ENCODE measurements at regions not wholly inside any gene's neighbourhood (a gene's known extent, or its start where the extent isn't known, plus 50 kb on each side); places are given as distances from the start of the nearest gene placed in this dataset.

DNA sequence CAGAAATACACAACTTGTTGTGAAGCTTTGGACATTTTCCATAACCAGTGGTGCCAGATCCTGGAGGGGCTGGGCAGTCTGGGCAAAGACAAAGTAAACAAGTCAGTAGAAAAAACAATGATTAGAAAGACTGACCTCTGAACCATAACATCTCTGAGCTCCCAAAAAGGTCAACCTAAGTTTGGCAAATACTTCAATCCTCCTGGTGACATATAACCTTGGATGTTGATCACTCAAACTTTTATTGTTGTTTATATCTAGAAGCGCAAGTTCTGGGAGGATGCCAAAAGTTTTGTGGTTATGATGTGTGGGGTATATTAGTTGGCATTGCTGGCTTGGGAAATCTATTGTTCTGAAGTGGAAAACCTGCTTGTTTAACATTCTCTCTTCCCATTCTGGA lies 257.7 kb downstream of the DIPK2A start:
- Histone ChIP-seq H3F3A (ENCODE audit: insufficient read depth, low read length, poor library complexity, severe bottlenecking) (no peaks in the 10 kb centered on the region), H4K20me1 (ENCODE audit: insufficient read depth) (no peaks in the 10 kb centered on the region), H2AFZ (ENCODE audit: low read depth, low read length) (no peak overlapping the region), H3K27me3 (ENCODE audit: insufficient read depth, low read depth, low read length) (no peaks in the 10 kb centered on the region), H3K9me2 (ENCODE audit: insufficient read depth, low read length) (no peaks in the 10 kb centered on the region), H3K9ac (ENCODE audit: low read length) (no peak overlapping the region), H3K4me3 (ENCODE audit: low read length) (no peak overlapping the region), H3K36me3 (ENCODE audit: insufficient read depth, low read length) (no peaks in the 10 kb centered on the region), H3K27ac (ENCODE audit: low read length) (no peak overlapping the region), H3K4me2 (ENCODE audit: low read length) (no peak overlapping the region), H3K79me2 (replicated peaks; ENCODE audit: insufficient read depth, low read length) (no peaks in the 10 kb centered on the region), H3K9me3 (ENCODE audit: low read length) (no peaks in the 10 kb centered on the region)
- TF ChIP-seq RAD21 (conservative IDR thresholded peaks at IDR 0.05) = no peak
- no peak for TF ChIP-seq EZH2 (IDR thresholded peaks at IDR 0.05; ENCODE audit: borderline replicate concordance, insufficient read depth, low read length, poor library complexity, severe bottlenecking)
- no peak for TF ChIP-seq POLR2AphosphoS5 (IDR thresholded peaks at IDR 0.05)
- no peak for TF ChIP-seq EP300 (conservative IDR thresholded peaks at IDR 0.05; ENCODE audit: poor library complexity, severe bottlenecking)
- TF ChIP-seq MXI1 (conservative IDR thresholded peaks at IDR 0.05; ENCODE audit: poor library complexity, severe bottlenecking) = no peak
- TF ChIP-seq, protein P1, sequence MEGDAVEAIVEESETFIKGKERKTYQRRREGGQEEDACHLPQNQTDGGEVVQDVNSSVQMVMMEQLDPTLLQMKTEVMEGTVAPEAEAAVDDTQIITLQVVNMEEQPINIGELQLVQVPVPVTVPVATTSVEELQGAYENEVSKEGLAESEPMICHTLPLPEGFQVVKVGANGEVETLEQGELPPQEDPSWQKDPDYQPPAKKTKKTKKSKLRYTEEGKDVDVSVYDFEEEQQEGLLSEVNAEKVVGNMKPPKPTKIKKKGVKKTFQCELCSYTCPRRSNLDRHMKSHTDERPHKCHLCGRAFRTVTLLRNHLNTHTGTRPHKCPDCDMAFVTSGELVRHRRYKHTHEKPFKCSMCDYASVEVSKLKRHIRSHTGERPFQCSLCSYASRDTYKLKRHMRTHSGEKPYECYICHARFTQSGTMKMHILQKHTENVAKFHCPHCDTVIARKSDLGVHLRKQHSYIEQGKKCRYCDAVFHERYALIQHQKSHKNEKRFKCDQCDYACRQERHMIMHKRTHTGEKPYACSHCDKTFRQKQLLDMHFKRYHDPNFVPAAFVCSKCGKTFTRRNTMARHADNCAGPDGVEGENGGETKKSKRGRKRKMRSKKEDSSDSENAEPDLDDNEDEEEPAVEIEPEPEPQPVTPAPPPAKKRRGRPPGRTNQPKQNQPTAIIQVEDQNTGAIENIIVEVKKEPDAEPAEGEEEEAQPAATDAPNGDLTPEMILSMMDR (IDR thresholded peaks at IDR 0.05; ENCODE audit: poor library complexity, severe bottlenecking) = no peak
- TF ChIP-seq REST (IDR thresholded peaks at IDR 0.05; ENCODE audit: borderline replicate concordance) = no peak
- no peak for TF ChIP-seq TAF1 (IDR thresholded peaks at IDR 0.05; ENCODE audit: low read depth)
- TF ChIP-seq SMC3 (conservative IDR thresholded peaks at IDR 0.05; ENCODE audit: poor library complexity) = no peak

DNA sequence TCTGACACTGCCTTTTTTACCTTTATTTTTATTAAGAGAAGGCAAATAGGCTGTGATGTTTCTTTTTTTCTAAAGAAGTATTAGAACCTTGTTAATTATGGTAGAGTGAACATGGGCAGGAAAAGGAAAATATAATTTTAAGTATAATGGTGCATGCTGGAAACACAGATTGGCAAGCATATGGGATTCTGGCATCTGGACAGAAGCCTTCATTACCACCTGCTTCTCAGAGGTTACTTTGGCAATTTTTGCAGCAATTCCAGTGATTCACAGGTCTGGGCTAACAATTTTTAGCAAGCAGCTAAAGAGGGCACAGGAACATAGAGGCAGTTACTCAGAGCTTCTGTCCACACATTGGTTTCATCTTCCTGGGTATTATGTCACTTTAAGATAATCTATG lies 258.3 kb downstream of the DIPK2A start:
- TF ChIP-seq EP300 (conservative IDR thresholded peaks at IDR 0.05; ENCODE audit: poor library complexity, severe bottlenecking) (no peak), EZH2 (IDR thresholded peaks at IDR 0.05; ENCODE audit: borderline replicate concordance, insufficient read depth, low read length, poor library complexity, severe bottlenecking) (no peak), MXI1 (conservative IDR thresholded peaks at IDR 0.05; ENCODE audit: poor library complexity, severe bottlenecking) (no peak), SMC3 (conservative IDR thresholded peaks at IDR 0.05; ENCODE audit: poor library complexity) (no peak)
- TF ChIP-seq, protein P1 (IDR thresholded peaks at IDR 0.05; ENCODE audit: poor library complexity, severe bottlenecking) = no peak
- H3K27me3 ChIP-seq (ENCODE audit: insufficient read depth, low read depth, low read length) = no peaks in the 10 kb centered on the region
- no peaks in the 10 kb centered on the region for H4K20me1 ChIP-seq (ENCODE audit: insufficient read depth)
- no peak overlapping the region for H3K9ac ChIP-seq (ENCODE audit: low read length)
- no peaks in the 10 kb centered on the region for H3K79me2 ChIP-seq (replicated peaks; ENCODE audit: insufficient read depth, low read length)
- no peak overlapping the region for H2AFZ ChIP-seq (ENCODE audit: low read depth, low read length)
- H3K27ac ChIP-seq (ENCODE audit: low read length) = no peak overlapping the region
- H3K36me3 ChIP-seq (ENCODE audit: insufficient read depth, low read length) = no peaks in the 10 kb centered on the region
- H3K9me3 ChIP-seq (ENCODE audit: low read length) = no peaks in the 10 kb centered on the region
- no peaks in the 10 kb centered on the region for H3K9me2 ChIP-seq (ENCODE audit: insufficient read depth, low read length)
- no peak overlapping the region for H3K4me2 ChIP-seq (ENCODE audit: low read length)
- no peak overlapping the region for H3K4me3 ChIP-seq (ENCODE audit: low read length)
- no peaks in the 10 kb centered on the region for H3F3A ChIP-seq (ENCODE audit: insufficient read depth, low read length, poor library complexity, severe bottlenecking)
